WTC11 (cell line): ENCODE measurements at regions not wholly inside any gene's neighbourhood (a gene's known extent, or its start where the extent isn't known, plus 50 kb on each side); places are given as distances from the start of the nearest gene placed in this dataset.

Source experiments
- ATAC-seq: fragments of 200-7000 bp; cut with Tn5 transposase; 2 replicates; pipeline ENCODE4 v1.10.0; 2021; ENCODE audit warnings: mild to moderate bottlenecking, moderate library complexity
- CTCF ChIA-PET: fragments of 300-600 bp; sonication (Branson Sonifier 250); formaldehyde crosslinking; loops from one replicate; lab custom pipeline; 2021; ENCODE audit warnings: antibody characterized with exemption; lab: Charles Lee
- POLR2A ChIA-PET: fragments of 350-600 bp; sonication (Branson Sonifier 250); formaldehyde crosslinking; loops from one replicate; lab custom pipeline; 2021; ENCODE audit warnings: antibody characterized with exemption; lab: Charles Lee
- DNase-seq: peaks from one replicate; pipeline ENCODE4 v3.0.0; 2021; ENCODE audit warnings: low spot score
- H3K27ac Mint-ChIP-seq: 2 replicates; pipeline ENCODE4 v1.8.0; 2021; ENCODE audit warnings: mixed read lengths
- H3K27me3 Mint-ChIP-seq: 2 replicates; pipeline ENCODE4 v1.8.0; 2021; ENCODE audit warnings: low read depth, mild to moderate bottlenecking, moderate library complexity, mixed read lengths
- H3K36me3 Mint-ChIP-seq: 2 replicates; pipeline ENCODE4 v1.8.0; 2021; ENCODE audit warnings: mixed read lengths
- H3K4me1 Mint-ChIP-seq: 2 replicates; pipeline ENCODE4 v1.8.0; 2022; ENCODE audit warnings: mixed read lengths
- H3K4me3 Mint-ChIP-seq: 2 replicates; pipeline ENCODE4 v1.8.0; 2021; ENCODE audit warnings: mild to moderate bottlenecking, moderate library complexity, mixed read lengths
- H3K9me3 Mint-ChIP-seq: 2 replicates; pipeline ENCODE4 v1.8.0; 2021; ENCODE audit warnings: mixed read lengths
- ARID4B ChIP-seq: sonication (generic); formaldehyde crosslinking; IDR thresholded peaks from 2 replicates; pipeline ENCODE4 v1.8.0; 2023; ENCODE audit warnings: missing genetic modification reagents, mild to moderate bottlenecking, borderline replicate concordance
- CDX4 ChIP-seq: fragments of 250-450 bp; sonication (Bioruptor Pico); IDR thresholded peaks from 2 replicates; pipeline ENCODE4 v1.9.0; 2021; ENCODE audit warnings: moderate library complexity, mild to moderate bottlenecking, inconsistent platforms, borderline replicate concordance
- E2F5 ChIP-seq: sonication (generic); formaldehyde crosslinking; IDR thresholded peaks from 2 replicates; pipeline ENCODE4 v1.8.1; 2022; ENCODE audit warnings: mild to moderate bottlenecking, moderate library complexity, missing genetic modification reagents
- HMGA2 ChIP-seq: fragments of 250-450 bp; sonication (Bioruptor Pico); IDR thresholded peaks from 2 replicates; pipeline ENCODE4 v1.4.0; 2021; ENCODE audit warnings: mild to moderate bottlenecking, moderate library complexity
- JUN ChIP-seq: sonication (generic); formaldehyde crosslinking; IDR thresholded peaks from 2 replicates; pipeline ENCODE4 v1.8.0; 2023; ENCODE audit warnings: mild to moderate bottlenecking, missing genetic modification reagents
- KAT7 ChIP-seq: sonication (generic); formaldehyde crosslinking; IDR thresholded peaks from 2 replicates; pipeline ENCODE4 v1.8.1; 2023; ENCODE audit warnings: missing genetic modification reagents, mild to moderate bottlenecking, borderline replicate concordance
- MYBL2 ChIP-seq: sonication (generic); formaldehyde crosslinking; IDR thresholded peaks from 2 replicates; pipeline ENCODE4 v1.8.1; 2023; ENCODE audit warnings: mild to moderate bottlenecking, moderate library complexity, missing genetic modification reagents
- NFATC4 ChIP-seq: fragments of 250-450 bp; sonication (Bioruptor Pico); IDR thresholded peaks from 2 replicates; pipeline ENCODE4 v1.9.0; 2021; ENCODE audit warnings: mild to moderate bottlenecking
- PREB ChIP-seq: sonication (generic); formaldehyde crosslinking; IDR thresholded peaks from 2 replicates; pipeline ENCODE4 v1.8.1; 2022; ENCODE audit warnings: mild to moderate bottlenecking, missing genetic modification reagents, moderate library complexity, borderline replicate concordance
- ZNF281 ChIP-seq: sonication (generic); formaldehyde crosslinking; IDR thresholded peaks from 2 replicates; pipeline ENCODE4 v1.8.0; 2023; ENCODE audit warnings: mild to moderate bottlenecking, missing genetic modification reagents
- ZNF423 ChIP-seq: fragments of 250-450 bp; sonication (Bioruptor Pico); IDR thresholded peaks from 2 replicates; pipeline ENCODE4 v2.1.2; 2022; ENCODE audit warnings: mild to moderate bottlenecking, moderate library complexity
- ZNF532 ChIP-seq: fragments of 250-450 bp; sonication (Bioruptor Pico); IDR thresholded peaks from 2 replicates; pipeline ENCODE4 v1.9.0; 2021; ENCODE audit warnings: mild to moderate bottlenecking, borderline replicate concordance

GRCh38 chr10:130660266-130660665, 524.1 kb downstream of the GLRX3 start (continued):
- TF ChIP-seq PREB (CRISPR knock-in tag), result no peak
- no peak for TF ChIP-seq ZNF532
- TF ChIP-seq HMGA2 (CRISPR knock-in tag), result no peak
- TF ChIP-seq ARID4B, result no peak
- TF ChIP-seq NFATC4 (CRISPR knock-in tag), result no peak

GRCh38 chr10:130661419-130661818, 525.2 kb downstream of the GLRX3 start:
- H3K27ac Mint-ChIP-seq, result no peak overlapping the region
- no peaks in the 10 kb centered on the region for H3K4me1 Mint-ChIP-seq
- no peak for ATAC-seq

More at GRCh38 chr10:130661419-130661818, 525.2 kb downstream of the GLRX3 start:
- TF ChIP-seq E2F5 (CRISPR knock-in tag) (no peak), JUN (CRISPR knock-in tag) (no peak), HMGA2 (CRISPR knock-in tag) (no peak), ZNF423 (CRISPR knock-in tag) (no peak), KAT7 (CRISPR knock-in tag) (no peak), ZNF281 (no peak), CDX4 (no peak), MYBL2 (CRISPR knock-in tag) (no peak)
- Mint-ChIP-seq H3K27me3 (peaks cover 17% of the 10 kb centered on the region), H3K4me3 (no peak overlapping the region), H3K36me3 (peaks cover 78% of the 10 kb centered on the region), H3K9me3 (peaks cover 83% of the 10 kb centered on the region)
- CTCF ChIA-PET, result no interaction called here
- DNase-seq, result no peak
- POLR2A ChIA-PET, result no interaction called here
